NCI-H1092 (cell line): ENCODE measurements at regions not wholly inside any gene's neighbourhood (a gene's known extent, or its start where the extent isn't known, plus 50 kb on each side); places are given as distances from the start of the nearest gene placed in this dataset.
"Not testable (repeated sequence)": the region's sequence is repeated elsewhere in the genome, so short reads cannot be mapped to it uniquely, and the experiment has no call there.

Source experiments
- DNase-seq: peaks from one replicate; lab custom pipeline; 2025; lab: John Stamatoyannopoulos, UW

GRCh38 chr15:69675731-69676130 lies 223.1 kb downstream of the RPLP1 start:
- DNase-seq, result no peak

DNA sequence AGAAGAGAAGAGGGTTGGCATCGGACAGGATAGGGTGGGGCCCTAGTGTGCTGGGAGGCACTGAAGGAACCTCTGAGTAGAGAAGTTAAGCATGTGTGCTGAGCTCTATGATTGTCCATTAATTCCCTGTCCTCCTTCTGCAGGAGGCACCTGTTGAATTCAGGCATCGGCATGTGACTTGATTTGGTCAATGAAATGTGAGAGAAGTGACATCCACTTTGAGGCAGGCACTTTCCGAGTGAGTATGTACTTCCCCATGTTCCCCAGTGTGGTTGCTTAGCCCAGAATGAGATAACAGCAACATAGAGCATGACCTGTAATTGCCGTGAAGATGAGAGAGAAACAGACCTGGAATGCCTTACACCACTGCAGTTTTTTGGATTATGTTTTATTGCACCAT lies 224.8 kb downstream of the RPLP1 start:
- DNase-seq, result no peak

DNA sequence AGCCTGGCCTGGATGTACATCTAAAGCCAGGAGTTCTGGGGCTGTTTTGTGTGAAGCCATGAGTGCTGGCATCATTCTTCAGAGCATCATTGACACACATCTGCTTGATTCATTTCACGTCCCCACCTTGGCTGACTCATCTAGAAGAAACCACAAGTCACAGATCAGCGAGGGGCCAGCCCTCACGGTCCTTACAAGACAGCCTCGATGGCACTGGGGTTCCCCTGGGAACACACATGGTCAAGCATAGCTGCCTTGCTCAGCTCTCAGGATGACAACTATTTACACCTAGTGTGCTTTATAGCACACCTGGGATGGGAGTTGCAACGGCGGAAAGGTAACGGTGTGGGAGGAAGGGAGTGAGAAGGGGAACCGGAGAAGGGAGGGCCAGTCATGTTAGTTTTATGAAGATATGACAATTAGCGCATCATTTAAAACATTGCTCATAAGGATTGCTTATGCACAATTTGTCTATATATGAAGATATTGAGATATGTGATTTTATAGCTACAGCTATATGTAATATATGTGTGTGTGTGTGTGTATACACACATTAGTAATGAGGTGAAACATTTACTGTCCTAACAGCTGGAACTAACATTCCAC lies 227.1 kb downstream of the RPLP1 start:
- DNase-seq, result no peak

DNA sequence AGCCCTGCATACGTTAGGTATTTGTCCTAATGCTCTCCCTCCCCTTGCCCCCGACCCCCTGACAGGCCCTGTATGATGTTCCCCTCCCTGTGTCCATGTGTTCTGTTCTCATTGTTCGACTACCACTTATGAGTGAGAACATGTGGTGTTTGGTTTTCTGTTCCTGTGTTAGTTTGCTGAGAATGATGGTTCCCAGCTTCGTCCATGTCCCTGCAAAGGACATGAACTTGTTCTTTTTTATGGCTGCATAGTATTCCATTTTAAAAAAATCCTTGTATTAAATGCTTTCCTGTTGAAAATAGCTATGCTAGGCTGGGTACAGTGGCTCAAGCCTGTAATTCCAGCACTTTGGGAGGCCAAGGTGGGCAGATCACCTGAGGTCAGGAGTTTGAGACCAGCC lies 232.2 kb downstream of the RPLP1 start:
- not testable (repeated sequence) for DNase-seq

DNA sequence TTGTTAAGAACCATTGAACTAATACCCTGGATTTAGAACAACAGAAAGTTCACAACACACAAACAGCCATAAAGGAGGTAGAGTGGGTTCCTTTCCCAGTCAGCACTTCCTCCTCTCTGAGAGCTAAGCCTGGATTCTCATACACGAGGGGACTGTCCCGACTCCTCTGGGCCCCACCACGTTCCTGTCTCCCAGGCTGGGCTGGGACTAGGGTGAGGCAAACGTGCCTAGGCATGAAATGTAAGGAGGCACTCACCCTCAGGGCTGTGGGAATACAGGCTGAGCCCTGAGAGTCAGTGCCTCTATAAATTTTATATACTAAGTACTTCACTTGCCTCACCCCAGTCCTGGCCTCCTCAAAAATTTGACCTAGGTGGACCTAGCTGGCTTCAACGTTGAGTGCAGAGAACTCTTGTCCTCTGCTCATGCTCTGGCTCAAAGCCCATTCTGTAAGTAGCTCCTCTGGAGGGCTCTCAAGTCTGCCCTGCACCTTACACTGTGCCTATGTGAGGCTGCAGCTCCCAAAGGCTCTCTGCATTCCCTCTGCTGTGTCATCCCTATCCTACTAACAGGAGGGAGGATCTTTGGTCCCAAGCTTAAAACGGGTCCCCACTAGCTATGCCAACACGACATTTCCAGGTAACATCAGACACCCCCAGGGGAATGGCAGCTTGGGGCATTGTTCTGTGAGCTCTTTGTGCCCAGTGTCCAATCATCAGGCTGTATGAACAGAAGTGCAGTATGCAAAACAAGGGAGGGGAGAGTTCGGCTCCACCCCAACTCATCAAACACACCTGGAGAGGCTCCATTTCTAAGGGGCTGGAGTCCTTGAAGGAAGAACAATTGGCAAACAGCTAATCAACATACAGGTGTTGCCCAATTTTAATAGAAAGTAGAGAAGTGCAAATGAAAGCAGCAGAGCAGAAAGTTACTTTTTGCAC lies 233.2 kb downstream of the RPLP1 start:
- no peak for DNase-seq

GRCh38 chr15:69686626-69687025 lies 234.0 kb downstream of the RPLP1 start:
- no peak for DNase-seq

GRCh38 chr15:69689133-69689532 lies 236.5 kb downstream of the RPLP1 start:
- no peak for DNase-seq

DNA sequence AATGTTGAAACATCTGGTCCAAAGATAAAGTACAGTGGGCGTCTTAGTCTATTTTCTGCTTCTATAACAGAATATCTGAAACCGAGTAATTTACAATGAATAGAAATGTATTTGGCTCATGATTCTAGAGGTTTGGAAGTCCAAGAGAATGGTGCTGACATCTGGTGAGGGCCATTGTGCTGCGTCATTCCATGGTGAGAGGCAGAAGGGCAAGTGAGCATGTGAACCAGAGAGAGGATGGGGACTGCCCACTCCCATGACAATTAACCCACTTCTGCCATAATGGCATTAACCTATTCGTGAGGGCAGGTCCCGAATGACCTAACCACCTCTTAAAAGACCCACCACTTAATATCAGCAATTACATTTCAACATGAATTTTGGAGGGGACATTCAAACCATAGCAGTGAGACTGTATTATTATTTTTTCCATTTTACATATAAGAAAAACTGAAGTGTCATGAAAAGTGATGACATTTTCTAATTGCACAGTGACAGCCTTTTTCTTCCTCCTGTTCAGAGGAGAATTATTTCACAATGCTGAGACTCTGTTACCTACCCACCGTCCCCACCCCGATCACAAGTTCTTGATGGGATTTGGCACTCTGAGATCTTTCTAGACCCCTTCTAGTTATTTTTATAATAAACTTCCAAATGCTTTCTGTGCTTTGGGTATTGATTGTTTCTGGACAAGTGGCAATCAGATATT lies 238.8 kb downstream of the RPLP1 start:
- DNase-seq, result no peak

- no peak for DNase-seq
Measured at GRCh38 chr15:69692342-69692741, 239.7 kb downstream of the RPLP1 start.

DNA sequence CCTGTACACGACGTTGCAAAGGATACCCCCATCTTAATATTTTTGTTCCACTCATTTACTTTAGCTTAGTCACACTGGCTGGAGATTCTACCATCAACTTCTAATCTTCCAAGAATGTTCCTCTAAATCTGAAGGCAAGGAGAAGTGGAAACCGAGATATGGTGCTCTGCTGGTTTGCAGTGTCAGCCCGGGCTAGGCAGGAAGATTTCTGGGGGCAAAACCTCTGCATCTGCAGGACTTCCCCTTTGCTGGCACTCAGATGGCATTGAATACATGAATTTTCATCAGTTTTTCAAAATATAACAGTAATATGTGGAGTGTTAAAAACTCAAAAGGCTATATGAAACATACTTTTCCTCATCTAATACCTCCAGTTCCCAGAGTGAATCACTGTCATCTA lies 240.4 kb downstream of the RPLP1 start:
- DNase-seq, result no peak

- no peak for DNase-seq
Measured at GRCh38 chr15:69696946-69697345, 244.3 kb downstream of the RPLP1 start.

DNA sequence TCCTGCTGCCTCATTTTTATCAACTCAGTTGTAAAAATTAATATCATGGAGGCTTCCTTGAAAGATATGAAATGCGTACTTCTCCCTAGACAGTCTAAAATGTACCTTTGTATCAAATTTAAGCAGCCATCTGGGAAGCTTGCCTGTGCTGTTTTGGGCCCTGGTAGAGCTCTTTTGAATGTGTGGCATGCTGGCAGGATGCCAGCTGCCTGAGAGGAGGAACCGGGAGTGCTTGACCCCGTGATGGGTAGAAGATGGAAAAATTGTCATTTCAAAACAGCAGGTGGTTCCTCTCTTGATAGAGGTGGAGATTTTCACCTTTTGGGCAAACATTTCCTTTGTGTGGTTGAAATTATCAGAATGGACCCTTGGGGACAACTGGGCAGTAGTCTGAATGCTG lies 245.3 kb downstream of the RPLP1 start:
- DNase-seq, result no peak

DNA sequence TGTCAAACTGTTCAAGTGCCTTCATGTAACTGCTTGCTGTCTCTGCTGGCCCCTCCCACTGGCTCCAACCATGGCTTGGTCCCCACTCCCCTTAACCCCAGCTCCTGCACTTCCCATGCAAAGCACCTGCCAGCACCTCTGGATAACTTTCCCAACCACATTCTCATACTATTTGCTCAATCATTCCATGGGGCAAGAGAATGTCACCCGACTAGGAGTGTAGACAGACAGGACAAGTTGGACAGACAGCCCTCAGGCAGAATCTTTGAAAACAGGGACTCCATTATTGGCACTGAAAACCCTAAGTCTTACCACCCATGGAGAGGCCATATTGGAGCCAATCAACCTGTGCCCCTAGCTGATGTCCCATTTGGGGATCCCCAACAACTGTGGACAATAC lies 246.5 kb downstream of the RPLP1 start:
- no peak for DNase-seq

- no peak for DNase-seq
Measured at GRCh38 chr15:69700380-69700779, 247.8 kb downstream of the RPLP1 start.

DNA sequence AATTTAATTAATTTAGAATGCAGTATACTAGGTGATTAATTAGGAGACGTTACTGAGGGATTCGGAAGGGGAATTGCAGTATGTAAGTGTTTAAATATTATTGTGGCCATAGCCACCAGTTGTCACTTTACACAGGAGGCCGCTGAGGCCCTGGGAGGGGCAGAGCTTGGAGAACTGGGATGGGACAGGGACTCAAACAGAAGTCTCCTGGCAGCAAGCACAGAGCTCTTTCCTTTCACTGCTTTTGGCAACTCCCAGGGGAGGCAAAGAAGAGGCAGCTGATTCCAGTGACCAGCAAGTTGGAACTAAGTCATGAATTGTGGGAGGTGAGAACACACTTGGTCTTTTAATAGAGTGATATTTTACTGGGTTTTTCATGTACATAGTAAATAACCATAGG lies 248.6 kb downstream of the RPLP1 start:
- DNase-seq, result no peak

DNA sequence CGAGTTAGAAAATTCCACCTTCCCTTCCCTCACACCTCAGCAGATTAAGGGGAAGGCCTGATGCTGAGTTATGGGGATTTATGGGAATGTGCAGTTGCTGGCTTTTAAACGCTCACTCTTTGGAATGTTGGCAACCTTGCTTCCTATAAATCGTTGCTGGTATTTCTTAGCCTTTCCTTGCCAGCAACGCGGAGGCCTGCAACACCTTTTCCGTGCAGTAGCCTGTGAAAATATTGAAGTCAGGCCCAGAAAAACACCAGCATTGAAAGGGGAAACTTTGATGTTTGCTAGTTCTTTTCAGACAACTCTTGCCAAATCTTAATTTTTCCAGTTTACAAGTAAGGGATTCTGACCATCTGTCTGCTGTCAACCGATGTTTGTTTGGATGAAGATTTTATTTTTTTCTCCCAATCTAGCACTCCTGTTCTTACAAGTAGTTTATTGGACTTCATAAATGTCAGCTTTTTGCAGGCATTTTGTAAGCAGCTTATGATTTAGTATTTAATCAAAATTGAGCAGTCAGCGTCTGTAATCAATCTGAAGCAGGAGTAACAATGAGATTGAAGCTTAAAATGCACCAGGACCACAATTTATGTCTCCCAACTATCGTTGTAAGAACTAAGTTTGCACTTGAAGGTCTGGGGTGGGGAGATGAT lies 251.0 kb downstream of the RPLP1 start:
- no peak for DNase-seq

GRCh38 chr15:69704229-69704628 lies 251.6 kb downstream of the RPLP1 start:
- DNase-seq, result no peak

GRCh38 chr15:69704700-69705099 lies 252.1 kb downstream of the RPLP1 start:
- DNase-seq, result no peak

DNA sequence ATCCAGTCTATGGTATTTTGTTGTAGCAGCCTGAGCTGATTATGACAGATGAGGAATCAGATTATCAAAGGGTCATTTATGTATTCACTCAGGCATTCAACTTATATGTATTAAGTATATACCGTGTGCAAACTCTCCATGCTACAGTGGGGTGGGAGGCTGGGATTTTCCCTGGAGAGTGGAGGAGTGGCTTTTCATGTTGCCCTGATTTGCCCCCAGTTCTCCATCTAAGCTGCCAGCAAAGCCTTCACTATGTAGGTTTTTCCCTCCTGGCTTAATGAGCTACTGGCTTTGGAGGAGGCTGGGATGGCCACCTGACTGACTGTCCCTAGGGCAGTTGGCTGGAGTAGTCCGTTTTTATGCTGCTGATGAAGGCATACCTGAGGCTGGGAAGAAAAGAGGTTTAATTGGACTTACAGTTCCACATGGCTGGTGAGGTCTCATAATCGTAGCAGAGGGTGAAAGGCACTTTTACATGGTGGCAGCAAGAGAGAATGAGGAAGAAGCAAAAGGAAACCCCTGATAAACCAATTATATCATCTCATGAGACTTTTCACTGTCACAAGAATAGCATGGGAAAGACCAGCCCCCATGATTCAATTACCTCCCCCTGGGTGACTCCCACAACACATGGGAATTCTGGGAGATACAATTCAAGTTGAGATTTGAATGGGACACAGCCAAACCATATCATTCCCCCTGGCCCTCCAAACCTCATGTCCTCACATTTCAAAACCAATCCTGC lies 253.9 kb downstream of the RPLP1 start:
- DNase-seq, result no peak

DNA sequence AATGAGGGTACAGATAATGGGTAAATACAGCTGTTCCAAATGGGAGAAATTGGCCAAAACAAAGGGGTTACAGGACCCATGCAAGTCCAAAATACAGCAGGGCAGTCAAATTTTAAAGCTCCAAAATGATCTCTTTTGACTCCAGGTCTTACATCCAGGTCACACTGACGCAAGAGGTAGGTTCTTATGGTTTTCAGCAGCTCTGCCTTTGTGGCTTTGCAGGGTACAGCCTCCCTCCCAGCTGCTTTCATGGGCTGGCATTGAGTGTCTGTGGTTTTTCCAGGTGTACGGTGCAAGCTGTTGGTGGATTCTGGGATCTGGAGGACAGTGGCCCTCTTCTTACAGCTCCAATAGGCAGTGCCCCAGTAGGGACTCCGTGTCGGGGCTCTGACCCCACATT lies 254.6 kb downstream of the RPLP1 start:
- DNase-seq, result not testable (repeated sequence)

DNA sequence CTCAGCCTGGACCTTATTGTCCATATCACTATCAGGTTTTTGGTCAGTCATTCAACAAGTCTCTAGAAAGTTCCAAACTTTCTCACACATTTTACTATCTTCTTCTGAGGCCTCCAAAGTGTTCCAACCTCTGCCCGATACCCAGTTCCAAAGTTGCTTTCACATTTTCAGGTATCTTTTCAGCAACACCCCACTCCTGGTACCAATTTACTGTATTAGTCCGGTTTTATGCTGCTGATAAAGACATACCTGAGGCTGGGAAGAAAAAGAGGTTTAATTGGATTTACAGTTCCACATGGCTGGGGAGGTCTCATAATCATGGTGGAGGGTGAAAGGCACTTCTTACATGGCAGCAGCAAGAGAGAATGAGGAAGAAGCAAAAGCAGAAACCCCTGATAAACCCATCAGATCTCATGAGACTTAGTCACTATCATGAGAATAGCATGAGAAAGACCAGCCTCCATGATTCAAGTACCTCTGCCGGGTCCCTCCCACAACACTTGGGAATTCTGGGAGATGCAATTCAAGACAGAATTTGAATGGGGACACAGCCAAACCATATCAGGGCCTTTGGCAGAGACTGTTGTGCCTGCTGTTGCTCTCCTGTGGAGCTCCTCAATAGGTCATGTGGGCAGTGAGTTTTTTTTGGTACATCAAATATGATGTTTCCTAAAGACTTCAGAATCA lies 256.0 kb downstream of the RPLP1 start:
- not testable (repeated sequence) for DNase-seq
